Natural killer cell (primary cell): ENCODE measurements at regions not wholly inside any gene's neighbourhood (a gene's known extent, or its start where the extent isn't known, plus 50 kb on each side); places are given as distances from the start of the nearest gene placed in this dataset.

ENCODE experiments used
- ATAC-seq, 3 donors: fragments of 150-1000 bp in 2 of 3; fragments of 200-7000 bp in 1 of 3; cut with Tn5 transposase; 1 replicate in 1 of 3; 2 replicates in 2 of 3; pipeline ENCODE4 v1.10.0; 2021; ENCODE audit warnings: mild to moderate bottlenecking in 2 of 3, moderate library complexity in 2 of 3
- DNase-seq, 2 donors: peaks; one replicate each; pipeline versions ENCODE4 v3.0.0 to v3.0.0-alpha.2; 2013 to 2021; ENCODE audit warnings: mixed read lengths in 1 of 2
- H3K27ac ChIP-seq: one replicate; pipeline ENCODE4 v1.5.1; 2013; ENCODE audit warnings: mild to moderate bottlenecking, low read length
- H3K27me3 ChIP-seq: one replicate; pipeline ENCODE4 v1.6.1; 2013; ENCODE audit warnings: low read length; ENCODE audit not compliant: control insufficient read depth, insufficient read depth
- H3K36me3 ChIP-seq: one replicate; pipeline ENCODE4 v1.6.1; 2013; ENCODE audit warnings: low read length; ENCODE audit not compliant: control insufficient read depth, insufficient read depth
- H3K4me1 ChIP-seq: one replicate; pipeline ENCODE4 v1.6.1; 2013; ENCODE audit warnings: low read length; ENCODE audit not compliant: control insufficient read depth, insufficient read depth
- H3K4me3 ChIP-seq: one replicate; pipeline ENCODE4 v1.5.1; 2013; ENCODE audit warnings: low read length
- H3K9me3 ChIP-seq: one replicate; pipeline ENCODE4 v1.6.1; 2013; ENCODE audit warnings: low read length; ENCODE audit not compliant: control insufficient read depth, insufficient read depth
- H3K27ac Mint-ChIP-seq, 2 donors: one replicate each; pipeline ENCODE4 v1.8.0; 2022; ENCODE audit warnings: mild to moderate bottlenecking in 2 of 2, mixed read lengths in 2 of 2, moderate library complexity in 1 of 2
- H3K27me3 Mint-ChIP-seq, 2 donors: one replicate each; pipeline ENCODE4 v1.8.0; 2022; ENCODE audit warnings: low read depth in 2 of 2, mixed read lengths in 2 of 2
- H3K36me3 Mint-ChIP-seq: one replicate; pipeline ENCODE4 v1.8.0; 2022; ENCODE audit warnings: mixed read lengths
- H3K4me1 Mint-ChIP-seq, 2 donors: one replicate each; pipeline ENCODE4 v1.8.0; 2022; ENCODE audit warnings: mixed read lengths in 2 of 2
- H3K4me3 Mint-ChIP-seq: one replicate; pipeline ENCODE4 v1.8.0; 2022; ENCODE audit warnings: mild to moderate bottlenecking, moderate library complexity, mixed read lengths
- H3K9me3 Mint-ChIP-seq, 2 donors: one replicate each; pipeline ENCODE4 v1.8.0; 2022; ENCODE audit warnings: mixed read lengths in 2 of 2
- WGBS: methylation state at CpG from one replicate; pipeline ENCODE4 v1.1.7; 2013; ENCODE audit warnings: missing lambda C conversion rate; ENCODE audit not compliant: insufficient coverage; 5-methylcytosine and 5-hydroxymethylcytosine counted together
- intact Hi-C: fragments of 100-400 bp; cut with micrococcal nuclease; formaldehyde crosslinking; loops from one replicate; pipeline ENCODE4 v1.14.2; 2022
- TF ChIP-seq, protein P1 (sequence below): fragments of 200-600 bp; IDR thresholded peaks from one replicate; pipeline ENCODE4 v1.8.0; 2022; ENCODE audit warnings: antibody characterized with exemption

DNA sequence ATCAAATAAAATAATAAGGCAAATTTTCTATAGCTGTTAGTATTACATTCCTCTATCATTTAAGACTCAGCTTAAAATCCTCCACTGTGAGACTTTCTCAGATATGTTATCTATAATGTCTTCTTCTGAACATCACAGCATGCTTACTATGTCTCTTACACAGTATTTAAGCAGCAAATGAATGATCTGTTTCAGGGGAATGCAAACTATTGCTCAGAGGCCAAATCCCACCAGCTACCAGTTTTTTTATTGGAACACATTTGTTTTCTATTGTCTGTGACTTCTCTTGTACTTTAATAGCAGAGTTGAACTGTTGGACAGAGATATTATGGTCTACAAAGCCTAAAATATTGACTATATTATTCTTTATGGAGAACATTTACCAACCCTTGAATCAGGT is 59.6 kb downstream of the C3orf38 start:
- Mint-ChIP-seq H3K4me3 (no peak overlapping the region), H3K4me1 (no peaks in the 10 kb centered on the region), H3K27me3 (peaks cover 0 to 3% of the 10 kb centered on the region in 2 donors), H3K27ac (no peak overlapping the region), H3K9me3 (no peaks in the 10 kb centered on the region), H3K36me3 (no peaks in the 10 kb centered on the region)
- intact Hi-C loops: no loop called here
- no peak for ATAC-seq
- no peak overlapping the region for H3K4me3 ChIP-seq
- H3K9me3 ChIP-seq: no peaks in the 10 kb centered on the region
- no peaks in the 10 kb centered on the region for H3K4me1 ChIP-seq
- H3K27me3 ChIP-seq: no peaks in the 10 kb centered on the region
- H3K27ac ChIP-seq: no peak overlapping the region
- no peaks in the 10 kb centered on the region for H3K36me3 ChIP-seq
- no peak for DNase-seq
- TF ChIP-seq, protein P1, sequence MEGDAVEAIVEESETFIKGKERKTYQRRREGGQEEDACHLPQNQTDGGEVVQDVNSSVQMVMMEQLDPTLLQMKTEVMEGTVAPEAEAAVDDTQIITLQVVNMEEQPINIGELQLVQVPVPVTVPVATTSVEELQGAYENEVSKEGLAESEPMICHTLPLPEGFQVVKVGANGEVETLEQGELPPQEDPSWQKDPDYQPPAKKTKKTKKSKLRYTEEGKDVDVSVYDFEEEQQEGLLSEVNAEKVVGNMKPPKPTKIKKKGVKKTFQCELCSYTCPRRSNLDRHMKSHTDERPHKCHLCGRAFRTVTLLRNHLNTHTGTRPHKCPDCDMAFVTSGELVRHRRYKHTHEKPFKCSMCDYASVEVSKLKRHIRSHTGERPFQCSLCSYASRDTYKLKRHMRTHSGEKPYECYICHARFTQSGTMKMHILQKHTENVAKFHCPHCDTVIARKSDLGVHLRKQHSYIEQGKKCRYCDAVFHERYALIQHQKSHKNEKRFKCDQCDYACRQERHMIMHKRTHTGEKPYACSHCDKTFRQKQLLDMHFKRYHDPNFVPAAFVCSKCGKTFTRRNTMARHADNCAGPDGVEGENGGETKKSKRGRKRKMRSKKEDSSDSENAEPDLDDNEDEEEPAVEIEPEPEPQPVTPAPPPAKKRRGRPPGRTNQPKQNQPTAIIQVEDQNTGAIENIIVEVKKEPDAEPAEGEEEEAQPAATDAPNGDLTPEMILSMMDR: no peak

- no peak for DNase-seq
- H3K4me1 ChIP-seq: no peaks in the 10 kb centered on the region
- Mint-ChIP-seq H3K4me3 (no peak overlapping the region), H3K27me3 (peaks cover 0 to 3% of the 10 kb centered on the region in 2 donors), H3K27ac (no peak overlapping the region), H3K4me1 (no peaks in the 10 kb centered on the region), H3K36me3 (no peaks in the 10 kb centered on the region), H3K9me3 (peaks cover 0 to 2% of the 10 kb centered on the region in 2 donors)
- H3K36me3 ChIP-seq: no peaks in the 10 kb centered on the region
- H3K27ac ChIP-seq: no peak overlapping the region
- no peak overlapping the region for H3K4me3 ChIP-seq
- no peak for ATAC-seq
- intact Hi-C loops: no loop called here
- TF ChIP-seq, protein P1: no peak
- H3K9me3 ChIP-seq: no peaks in the 10 kb centered on the region
- no peaks in the 10 kb centered on the region for H3K27me3 ChIP-seq
- WGBS: 67% methylated on average over 2 of the region's 2 CpGs
Observed at GRCh38 chr3:88211096-88211890, 61.5 kb downstream of the C3orf38 start.

DNA sequence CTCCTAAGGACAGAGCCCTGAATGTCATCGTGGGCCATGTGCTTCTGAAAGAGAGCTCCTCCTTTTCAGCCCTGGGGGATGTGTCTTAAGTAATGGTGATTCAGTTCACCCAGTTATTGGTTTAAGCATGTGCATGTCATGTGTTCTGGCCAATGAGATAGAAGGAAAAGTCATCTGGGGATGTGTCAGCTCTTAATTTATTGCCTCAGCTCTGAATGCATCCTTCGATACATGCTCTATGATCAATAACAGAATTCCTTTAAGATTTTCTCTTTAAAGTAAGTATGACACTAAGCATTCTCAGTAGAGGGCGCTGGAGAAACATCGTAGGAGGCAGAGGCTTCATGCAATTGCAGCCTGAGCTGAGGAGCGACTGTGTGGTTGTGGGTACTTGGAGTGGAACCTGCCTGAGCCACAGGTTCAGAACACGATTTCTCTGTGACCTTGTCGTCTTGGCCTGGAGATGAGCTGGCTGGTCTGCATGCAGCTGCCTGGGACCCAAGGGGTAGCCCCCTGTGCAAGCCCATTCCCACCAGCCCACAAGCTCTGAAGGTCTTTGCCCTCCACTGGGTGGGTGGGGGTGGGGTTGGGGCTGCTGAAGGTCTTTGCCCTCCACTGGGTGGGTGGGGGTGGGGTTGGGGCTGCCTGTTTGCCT is 69.5 kb downstream of the C3orf38 start:
- TF ChIP-seq, protein P1: no peak
- Mint-ChIP-seq H3K36me3 (no peaks in the 10 kb centered on the region), H3K9me3 (peaks cover 0 to 2% of the 10 kb centered on the region in 2 donors), H3K4me1 (no peaks in the 10 kb centered on the region), H3K27me3 (no peaks in the 10 kb centered on the region), H3K4me3 (no peak overlapping the region), H3K27ac (no peak overlapping the region)
- Histone ChIP-seq H3K27ac (no peak overlapping the region), H3K36me3 (no peaks in the 10 kb centered on the region), H3K4me1 (no peaks in the 10 kb centered on the region), H3K9me3 (no peaks in the 10 kb centered on the region), H3K4me3 (no peak overlapping the region), H3K27me3 (no peaks in the 10 kb centered on the region)
- 15% methylated on average over 7 of the region's 7 CpGs for WGBS
- DNase-seq (peak in 1 of 2 donors; percentile 33), ATAC-seq (no peak)
- intact Hi-C loops: no loop called here
